Endothelial cell of umbilical vein (primary cell): ENCODE measurements at regions not wholly inside any gene's neighbourhood (a gene's known extent, or its start where the extent isn't known, plus 50 kb on each side); places are given as distances from the start of the nearest gene placed in this dataset.

ENCODE experiments used
- BruUV-seq: library from RNA; stranded (reverse); fragments of 400-500 nt; replicated peaks from 2 replicates; lab custom pipeline; 2021; lab: Mats Ljungman, UMichigan
- CTCF ChIA-PET: fragments of 300-600, 350-600 bp; sonication (Branson Sonifier 250); formaldehyde crosslinking; loops from one replicate; lab custom pipeline; 2021; ENCODE audit warnings: antibody characterized with exemption, inconsistent platforms; lab: Charles Lee
- POLR2A ChIA-PET: fragments of 300-600, 350-600 bp; sonication (Branson Sonifier 250); formaldehyde crosslinking; loops from one replicate; lab custom pipeline; 2021; ENCODE audit warnings: antibody characterized with exemption, inconsistent platforms; lab: Charles Lee
- DNase-seq: peaks from one replicate; pipeline ENCODE4 v3.0.0-alpha.2; 2011; ENCODE audit warnings: low read depth, low spot score
- FAIRE-seq: peaks from 2 replicates; lab custom pipeline; 2011; peaks lifted over from hg19 to GRCh38; lab: Jason Lieb, UNC
- H2AFZ ChIP-seq: 2 replicates; pipeline ENCODE4 v1.6.0; 2012; ENCODE audit warnings: low read depth, low read length, control low read depth, inconsistent platforms
- H3K27ac ChIP-seq: 2 replicates; pipeline ENCODE4 v1.5.1; 2011; ENCODE audit warnings: low read depth, mild to moderate bottlenecking, control low read depth, low read length, moderate library complexity; ENCODE audit not compliant: insufficient read depth
- H3K27me3 ChIP-seq, 2 experiments: 2 replicates each; pipeline versions ENCODE4 v1.6.0 to v1.6.1; 2011; ENCODE audit warnings: low read length in 2 of 2, mixed read lengths in 1 of 2; ENCODE audit not compliant: control insufficient read depth in 2 of 2, insufficient read depth in 2 of 2
- H3K36me3 ChIP-seq, 2 experiments: 2 replicates in 1 of 2; 3 replicates in 1 of 2; pipeline ENCODE4 v1.5.1; 2011; ENCODE audit warnings: low read length in 2 of 2, mild to moderate bottlenecking in 1 of 2, moderate library complexity in 1 of 2; ENCODE audit not compliant: control insufficient read depth in 2 of 2, insufficient read depth in 2 of 2; ENCODE audit errors: extremely low read depth in 1 of 2
- H3K4me1 ChIP-seq: 3 replicates; pipeline ENCODE4 v1.5.1; 2011; ENCODE audit warnings: mild to moderate bottlenecking, low read length; ENCODE audit not compliant: control insufficient read depth, insufficient read depth; ENCODE audit errors: extremely low read depth
- H3K4me2 ChIP-seq: 2 replicates; pipeline ENCODE4 v1.6.1; 2011; ENCODE audit warnings: low read length, control low read depth, mixed read lengths; ENCODE audit not compliant: insufficient read depth
- H3K4me3 ChIP-seq, 3 experiments: fragments of 200-600 bp in 1 of 3; sonication (generic), shearing (Covaris generic) in 1 of 3; replicated peaks in 1 of 3; 2 replicates each; pipeline ENCODE4 v1.5.1; 2011 to 2016; ENCODE audit warnings: control low read depth in 3 of 3, low read length in 3 of 3, mild to moderate bottlenecking in 2 of 3, inconsistent platforms in 1 of 3, low read depth in 1 of 3, moderate library complexity in 1 of 3; ENCODE audit not compliant: insufficient read depth in 1 of 3
- H3K79me2 ChIP-seq: 2 replicates; pipeline ENCODE4 v1.6.0; 2012; ENCODE audit warnings: low read length, inconsistent platforms; ENCODE audit not compliant: control insufficient read depth, insufficient read depth
- H3K9ac ChIP-seq: replicated peaks from 2 replicates; pipeline ENCODE3; 2011; ENCODE audit warnings: low read length, control low read depth; ENCODE audit not compliant: insufficient read depth; ENCODE audit errors: extremely low read depth
- H3K9me1 ChIP-seq: replicated peaks from 3 replicates; pipeline ENCODE4 v1.6.0; 2011; ENCODE audit warnings: mild to moderate bottlenecking, low read length; ENCODE audit not compliant: control insufficient read depth, insufficient read depth; ENCODE audit errors: extremely low read depth
- H3K9me3 ChIP-seq: replicated peaks from 2 replicates; pipeline ENCODE4 v1.5.1; 2012; ENCODE audit warnings: low read length, inconsistent platforms; ENCODE audit not compliant: control insufficient read depth, insufficient read depth
- H4K20me1 ChIP-seq: replicated peaks from 2 replicates; pipeline ENCODE3; 2011; ENCODE audit warnings: mild to moderate bottlenecking, low read length; ENCODE audit not compliant: control insufficient read depth, insufficient read depth; ENCODE audit errors: extremely low read depth
- CTCF ChIP-seq, 2 donors: IDR thresholded peaks; 1 replicate in 1 of 2; 2 replicates in 1 of 2; pipeline ENCODE4 v1.5.1; 2011; ENCODE audit warnings: low read length in 2 of 2, mild to moderate bottlenecking in 2 of 2, moderate library complexity in 2 of 2, control low read depth in 1 of 2, inconsistent platforms in 1 of 2, low read depth in 1 of 2; ENCODE audit not compliant: insufficient read depth in 1 of 2; ENCODE audit errors: extremely low read depth in 1 of 2
- EZH2 ChIP-seq: IDR thresholded peaks from 2 replicates; pipeline ENCODE4 v1.6.1; 2012; ENCODE audit warnings: borderline replicate concordance, low read depth, mild to moderate bottlenecking, moderate library complexity, low read length, inconsistent platforms; ENCODE audit not compliant: severe bottlenecking
- FOS ChIP-seq: IDR thresholded peaks from 2 replicates; pipeline ENCODE4 v1.6.1; 2011; ENCODE audit warnings: mild to moderate bottlenecking, low read length, moderate library complexity, borderline replicate concordance; ENCODE audit not compliant: insufficient read depth
- GATA2 ChIP-seq: IDR thresholded peaks from 2 replicates; pipeline ENCODE4 v1.7.0; 2011; ENCODE audit warnings: low read depth, mild to moderate bottlenecking, moderate library complexity, mixed read lengths, low read length; ENCODE audit not compliant: insufficient read length, insufficient read depth
- JUN ChIP-seq: IDR thresholded peaks from 2 replicates; pipeline ENCODE4 v1.6.1; 2011; ENCODE audit warnings: borderline replicate concordance, low read depth; ENCODE audit not compliant: insufficient read length, insufficient read depth
- MYC ChIP-seq: IDR thresholded peaks from one replicate; pipeline ENCODE4 v1.6.1; 2011; ENCODE audit warnings: mild to moderate bottlenecking, low read depth, low read length
- POLR2A ChIP-seq: IDR thresholded peaks from 2 replicates; pipeline ENCODE4 v1.6.1; 2012; ENCODE audit warnings: low read depth, mild to moderate bottlenecking, control low read depth, low read length
- POLR2AphosphoS5 ChIP-seq: IDR thresholded peaks from 2 replicates; pipeline ENCODE4 v1.6.1; 2012; ENCODE audit warnings: low read depth, mild to moderate bottlenecking, control low read depth, low read length, moderate library complexity; ENCODE audit not compliant: insufficient read depth
- dilution Hi-C: fragments of 300-500 bp; cut with MboI; formaldehyde crosslinking; loops from one replicate; pipeline ENCODE4 v1.15.0; 2019; ENCODE audit warnings: low sequenced_read_pairs; ENCODE audit not compliant: extremely low pct_ligation_motif_present
- intact Hi-C: fragments of 100-400 bp; cut with micrococcal nuclease; formaldehyde crosslinking; loops from one replicate; pipeline ENCODE4 v1.10.0; 2022
- TF ChIP-seq, protein P1 (sequence below): IDR thresholded peaks from 2 replicates; pipeline ENCODE4 v1.6.1; 2011; ENCODE audit not compliant: insufficient read depth, insufficient read length

GRCh38 chr5:74963407-74963806, 89.0 kb downstream of the GCNT4 start:
- CTCF ChIA-PET, result no interaction called here
- Histone ChIP-seq H3K4me3 (no peak overlapping the region), H3K9ac (no peak overlapping the region), H3K9me1 (no peaks in the 10 kb centered on the region), H4K20me1 (no peaks in the 10 kb centered on the region), H3K9me3 (no peaks in the 10 kb centered on the region), H3K79me2 (no peaks in the 10 kb centered on the region), H3K27ac (no peak overlapping the region), H3K4me1 (no peaks in the 10 kb centered on the region), H3K36me3 (no peaks in the 10 kb centered on the region), H3K4me2 (no peak overlapping the region), H3K27me3 (peaks cover 3 to 11% of the 10 kb centered on the region in 2 experiments), H2AFZ (no peak overlapping the region)
- no peak for TF ChIP-seq JUN
- no peak for TF ChIP-seq FOS
- TF ChIP-seq POLR2AphosphoS5, result no peak
- TF ChIP-seq POLR2A, result no peak
- TF ChIP-seq, protein P1, sequence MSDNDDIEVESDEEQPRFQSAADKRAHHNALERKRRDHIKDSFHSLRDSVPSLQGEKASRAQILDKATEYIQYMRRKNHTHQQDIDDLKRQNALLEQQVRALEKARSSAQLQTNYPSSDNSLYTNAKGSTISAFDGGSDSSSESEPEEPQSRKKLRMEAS, result no peak
- FAIRE-seq, result no peak
- DNase-seq, result no peak
- POLR2A ChIA-PET, result no interaction called here
- BruUV-seq, result no TSS peak
- dilution Hi-C loops, result no loop called here
- intact Hi-C loops, result no loop called here

GRCh38 chr5:74957906-74958305, 91.7 kb upstream of the FAM169A start:
- Histone ChIP-seq H3K9ac (no peak overlapping the region), H3K4me3 (no peak overlapping the region), H3K27me3 (no peaks in the 10 kb centered on the region), H2AFZ (no peak overlapping the region), H3K27ac (no peak overlapping the region), H3K4me2 (no peak overlapping the region), H3K9me3 (no peaks in the 10 kb centered on the region), H3K36me3 (no peaks in the 10 kb centered on the region), H3K4me1 (peaks cover 8% of the 10 kb centered on the region), H4K20me1 (no peaks in the 10 kb centered on the region), H3K9me1 (peaks cover 2% of the 10 kb centered on the region), H3K79me2 (no peaks in the 10 kb centered on the region)
- TF ChIP-seq JUN, result no peak
- no peak for TF ChIP-seq EZH2
- no peak for TF ChIP-seq FOS
- TF ChIP-seq CTCF (IDR thresholded peaks at IDR 0.05; ENCODE audit: extremely low read depth in 1 of 2, insufficient read depth in 1 of 2, low read depth in 1 of 2, low read length in 2 of 2), result no peak
- TF ChIP-seq, protein P1, result no peak
- no peak for TF ChIP-seq POLR2A
- no peak for TF ChIP-seq GATA2
- TF ChIP-seq MYC, result no peak
- no peak for TF ChIP-seq POLR2AphosphoS5
- dilution Hi-C loops, result no loop called here
- intact Hi-C loops, result no loop called here
- DNase-seq (no peak), FAIRE-seq (no peak)
- POLR2A ChIA-PET, result no interaction called here
- CTCF ChIA-PET, result no interaction called here
- no TSS peak for BruUV-seq
